Endothelial cell of umbilical vein (primary cell): ENCODE measurements at regions not wholly inside any gene's neighbourhood (a gene's known extent, or its start where the extent isn't known, plus 50 kb on each side); places are given as distances from the start of the nearest gene placed in this dataset.

Source experiments
- BruUV-seq: library from RNA; stranded (reverse); fragments of 400-500 nt; replicated peaks from 2 replicates; lab custom pipeline; 2021; lab: Mats Ljungman, UMichigan
- CTCF ChIA-PET: fragments of 300-600, 350-600 bp; sonication (Branson Sonifier 250); formaldehyde crosslinking; loops from one replicate; lab custom pipeline; 2021; ENCODE audit warnings: antibody characterized with exemption, inconsistent platforms; lab: Charles Lee
- POLR2A ChIA-PET: fragments of 300-600, 350-600 bp; sonication (Branson Sonifier 250); formaldehyde crosslinking; loops from one replicate; lab custom pipeline; 2021; ENCODE audit warnings: antibody characterized with exemption, inconsistent platforms; lab: Charles Lee
- DNase-seq: peaks from one replicate; pipeline ENCODE4 v3.0.0-alpha.2; 2011; ENCODE audit warnings: low read depth, low spot score
- FAIRE-seq: peaks from 2 replicates; lab custom pipeline; 2011; peaks lifted over from hg19 to GRCh38; lab: Jason Lieb, UNC
- H2AFZ ChIP-seq: 2 replicates; pipeline ENCODE4 v1.6.0; 2012; ENCODE audit warnings: low read depth, low read length, control low read depth, inconsistent platforms
- H3K27ac ChIP-seq: 2 replicates; pipeline ENCODE4 v1.5.1; 2011; ENCODE audit warnings: low read depth, mild to moderate bottlenecking, control low read depth, low read length, moderate library complexity; ENCODE audit not compliant: insufficient read depth
- H3K27me3 ChIP-seq, 2 experiments: 2 replicates each; pipeline versions ENCODE4 v1.6.0 to v1.6.1; 2011; ENCODE audit warnings: low read length in 2 of 2, mixed read lengths in 1 of 2; ENCODE audit not compliant: control insufficient read depth in 2 of 2, insufficient read depth in 2 of 2
- H3K36me3 ChIP-seq, 2 experiments: 2 replicates in 1 of 2; 3 replicates in 1 of 2; pipeline ENCODE4 v1.5.1; 2011; ENCODE audit warnings: low read length in 2 of 2, mild to moderate bottlenecking in 1 of 2, moderate library complexity in 1 of 2; ENCODE audit not compliant: control insufficient read depth in 2 of 2, insufficient read depth in 2 of 2; ENCODE audit errors: extremely low read depth in 1 of 2
- H3K4me1 ChIP-seq: 3 replicates; pipeline ENCODE4 v1.5.1; 2011; ENCODE audit warnings: mild to moderate bottlenecking, low read length; ENCODE audit not compliant: control insufficient read depth, insufficient read depth; ENCODE audit errors: extremely low read depth
- H3K4me2 ChIP-seq: 2 replicates; pipeline ENCODE4 v1.6.1; 2011; ENCODE audit warnings: low read length, control low read depth, mixed read lengths; ENCODE audit not compliant: insufficient read depth
- H3K4me3 ChIP-seq, 3 experiments: fragments of 200-600 bp in 1 of 3; sonication (generic), shearing (Covaris generic) in 1 of 3; replicated peaks in 1 of 3; 2 replicates each; pipeline ENCODE4 v1.5.1; 2011 to 2016; ENCODE audit warnings: control low read depth in 3 of 3, low read length in 3 of 3, mild to moderate bottlenecking in 2 of 3, inconsistent platforms in 1 of 3, low read depth in 1 of 3, moderate library complexity in 1 of 3; ENCODE audit not compliant: insufficient read depth in 1 of 3
- H3K79me2 ChIP-seq: 2 replicates; pipeline ENCODE4 v1.6.0; 2012; ENCODE audit warnings: low read length, inconsistent platforms; ENCODE audit not compliant: control insufficient read depth, insufficient read depth
- H3K9ac ChIP-seq: replicated peaks from 2 replicates; pipeline ENCODE3; 2011; ENCODE audit warnings: low read length, control low read depth; ENCODE audit not compliant: insufficient read depth; ENCODE audit errors: extremely low read depth
- H3K9me1 ChIP-seq: replicated peaks from 3 replicates; pipeline ENCODE4 v1.6.0; 2011; ENCODE audit warnings: mild to moderate bottlenecking, low read length; ENCODE audit not compliant: control insufficient read depth, insufficient read depth; ENCODE audit errors: extremely low read depth
- H3K9me3 ChIP-seq: replicated peaks from 2 replicates; pipeline ENCODE4 v1.5.1; 2012; ENCODE audit warnings: low read length, inconsistent platforms; ENCODE audit not compliant: control insufficient read depth, insufficient read depth
- H4K20me1 ChIP-seq: replicated peaks from 2 replicates; pipeline ENCODE3; 2011; ENCODE audit warnings: mild to moderate bottlenecking, low read length; ENCODE audit not compliant: control insufficient read depth, insufficient read depth; ENCODE audit errors: extremely low read depth
- CTCF ChIP-seq, 2 donors: IDR thresholded peaks; 1 replicate in 1 of 2; 2 replicates in 1 of 2; pipeline ENCODE4 v1.5.1; 2011; ENCODE audit warnings: low read length in 2 of 2, mild to moderate bottlenecking in 2 of 2, moderate library complexity in 2 of 2, control low read depth in 1 of 2, inconsistent platforms in 1 of 2, low read depth in 1 of 2; ENCODE audit not compliant: insufficient read depth in 1 of 2; ENCODE audit errors: extremely low read depth in 1 of 2
- EZH2 ChIP-seq: IDR thresholded peaks from 2 replicates; pipeline ENCODE4 v1.6.1; 2012; ENCODE audit warnings: borderline replicate concordance, low read depth, mild to moderate bottlenecking, moderate library complexity, low read length, inconsistent platforms; ENCODE audit not compliant: severe bottlenecking
- FOS ChIP-seq: IDR thresholded peaks from 2 replicates; pipeline ENCODE4 v1.6.1; 2011; ENCODE audit warnings: mild to moderate bottlenecking, low read length, moderate library complexity, borderline replicate concordance; ENCODE audit not compliant: insufficient read depth
- GATA2 ChIP-seq: IDR thresholded peaks from 2 replicates; pipeline ENCODE4 v1.7.0; 2011; ENCODE audit warnings: low read depth, mild to moderate bottlenecking, moderate library complexity, mixed read lengths, low read length; ENCODE audit not compliant: insufficient read length, insufficient read depth
- JUN ChIP-seq: IDR thresholded peaks from 2 replicates; pipeline ENCODE4 v1.6.1; 2011; ENCODE audit warnings: borderline replicate concordance, low read depth; ENCODE audit not compliant: insufficient read length, insufficient read depth
- MAX ChIP-seq: IDR thresholded peaks from 2 replicates; pipeline ENCODE4 v1.6.1; 2011; ENCODE audit not compliant: insufficient read depth, insufficient read length
- MYC ChIP-seq: IDR thresholded peaks from one replicate; pipeline ENCODE4 v1.6.1; 2011; ENCODE audit warnings: mild to moderate bottlenecking, low read depth, low read length
- POLR2A ChIP-seq: IDR thresholded peaks from 2 replicates; pipeline ENCODE4 v1.6.1; 2012; ENCODE audit warnings: low read depth, mild to moderate bottlenecking, control low read depth, low read length
- POLR2AphosphoS5 ChIP-seq: IDR thresholded peaks from 2 replicates; pipeline ENCODE4 v1.6.1; 2012; ENCODE audit warnings: low read depth, mild to moderate bottlenecking, control low read depth, low read length, moderate library complexity; ENCODE audit not compliant: insufficient read depth
- dilution Hi-C: fragments of 300-500 bp; cut with MboI; formaldehyde crosslinking; loops from one replicate; pipeline ENCODE4 v1.15.0; 2019; ENCODE audit warnings: low sequenced_read_pairs; ENCODE audit not compliant: extremely low pct_ligation_motif_present
- intact Hi-C: fragments of 100-400 bp; cut with micrococcal nuclease; formaldehyde crosslinking; loops from one replicate; pipeline ENCODE4 v1.10.0; 2022

GRCh38 chr2:134019871-134020270 is 234.0 kb upstream of the MGAT5 start:
- Histone ChIP-seq H3K27ac (no peak overlapping the region), H3K4me3 (no peak overlapping the region), H3K9ac (no peak overlapping the region), H3K36me3 (no peaks in the 10 kb centered on the region), H2AFZ (no peak overlapping the region), H3K4me1 (no peaks in the 10 kb centered on the region), H4K20me1 (no peaks in the 10 kb centered on the region), H3K4me2 (no peak overlapping the region), H3K27me3 (peaks cover 0 to 1% of the 10 kb centered on the region in 2 experiments), H3K9me3 (no peaks in the 10 kb centered on the region), H3K9me1 (no peaks in the 10 kb centered on the region), H3K79me2 (no peaks in the 10 kb centered on the region)
- CTCF ChIA-PET, result interaction anchor here (1.8 kb wide), 1 partner anchor 19 kb away, joined by 4 read pairs; no protein-coding TSS in a partner anchor
- POLR2A ChIA-PET, result no interaction called here
- no peak for FAIRE-seq
- BruUV-seq, result no TSS peak
- dilution Hi-C loops, result no loop called here
- intact Hi-C loops, result no loop called here
- TF ChIP-seq GATA2 (no peak), CTCF (IDR thresholded peaks at IDR 0.05; ENCODE audit: extremely low read depth in 1 of 2, insufficient read depth in 1 of 2, low read depth in 1 of 2, low read length in 2 of 2) (no peak), POLR2AphosphoS5 (no peak), MYC (no peak), FOS (no peak), EZH2 (no peak), MAX (no peak), POLR2A (no peak), JUN (no peak)
- no peak for DNase-seq
